Keratinocyte (primary cell): ENCODE measurements at regions not wholly inside any gene's neighbourhood (a gene's known extent, or its start where the extent isn't known, plus 50 kb on each side); places are given as distances from the start of the nearest gene placed in this dataset.

ENCODE experiments used
- EZH2 ChIP-seq: IDR thresholded peaks from one replicate; pipeline ENCODE4 v1.6.1; 2012; ENCODE audit warnings: inconsistent platforms, mild to moderate bottlenecking, low read length, moderate library complexity
- TF ChIP-seq, protein P1 (sequence below), 3 experiments: IDR thresholded peaks in 1 of 3; conservative IDR thresholded peaks in 1 of 3; optimal IDR thresholded peaks in 1 of 3; 2 replicates in 2 of 3; 3 replicates in 1 of 3; pipeline versions ENCODE3 to v1.5.1; 2011; ENCODE audit warnings: low read length in 3 of 3, mild to moderate bottlenecking in 3 of 3, moderate library complexity in 2 of 3, control low read depth in 1 of 3, inconsistent platforms in 1 of 3; ENCODE audit not compliant: insufficient read depth in 2 of 3; ENCODE audit errors: extremely low read depth in 1 of 3

DNA sequence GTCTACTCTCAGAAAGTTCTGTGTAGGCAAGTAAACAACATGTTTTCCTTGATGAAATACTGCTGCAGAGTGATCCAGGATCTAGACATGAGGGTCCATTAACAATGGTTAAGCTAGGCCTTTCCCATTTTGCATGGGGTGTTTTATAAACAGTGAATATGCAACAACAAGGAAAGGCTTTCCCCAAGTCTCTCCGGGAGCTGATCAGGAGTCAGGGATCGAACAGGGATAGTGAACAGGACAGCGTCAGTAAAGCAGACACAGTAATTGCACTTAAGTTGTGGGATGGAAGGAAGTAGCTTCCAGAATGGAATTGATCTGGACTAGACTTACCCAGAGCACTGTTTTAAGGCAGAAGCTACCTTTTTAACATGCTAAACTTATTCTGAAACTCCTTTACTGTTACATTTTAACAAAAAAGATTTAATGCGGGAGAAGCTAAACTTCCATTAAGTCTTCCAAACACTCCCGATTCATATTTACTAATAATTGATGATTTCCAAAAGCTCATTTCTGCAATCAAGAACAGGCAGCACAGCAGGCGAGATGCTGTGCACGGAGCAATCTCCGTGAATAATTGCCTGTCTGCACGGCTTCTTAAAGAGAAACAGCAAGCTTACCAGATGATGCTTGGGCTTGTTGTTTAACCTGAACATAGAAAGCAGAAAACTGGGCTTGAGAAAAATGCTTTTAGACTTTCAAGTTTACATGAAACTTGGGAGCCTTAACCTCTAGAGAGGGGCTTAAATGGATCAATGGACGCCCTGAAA is 50.3 kb upstream of the DOCK1 start:
- TF ChIP-seq, protein P1, sequence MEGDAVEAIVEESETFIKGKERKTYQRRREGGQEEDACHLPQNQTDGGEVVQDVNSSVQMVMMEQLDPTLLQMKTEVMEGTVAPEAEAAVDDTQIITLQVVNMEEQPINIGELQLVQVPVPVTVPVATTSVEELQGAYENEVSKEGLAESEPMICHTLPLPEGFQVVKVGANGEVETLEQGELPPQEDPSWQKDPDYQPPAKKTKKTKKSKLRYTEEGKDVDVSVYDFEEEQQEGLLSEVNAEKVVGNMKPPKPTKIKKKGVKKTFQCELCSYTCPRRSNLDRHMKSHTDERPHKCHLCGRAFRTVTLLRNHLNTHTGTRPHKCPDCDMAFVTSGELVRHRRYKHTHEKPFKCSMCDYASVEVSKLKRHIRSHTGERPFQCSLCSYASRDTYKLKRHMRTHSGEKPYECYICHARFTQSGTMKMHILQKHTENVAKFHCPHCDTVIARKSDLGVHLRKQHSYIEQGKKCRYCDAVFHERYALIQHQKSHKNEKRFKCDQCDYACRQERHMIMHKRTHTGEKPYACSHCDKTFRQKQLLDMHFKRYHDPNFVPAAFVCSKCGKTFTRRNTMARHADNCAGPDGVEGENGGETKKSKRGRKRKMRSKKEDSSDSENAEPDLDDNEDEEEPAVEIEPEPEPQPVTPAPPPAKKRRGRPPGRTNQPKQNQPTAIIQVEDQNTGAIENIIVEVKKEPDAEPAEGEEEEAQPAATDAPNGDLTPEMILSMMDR (optimal IDR thresholded peaks at IDR 0.05 in 1 of 3, IDR thresholded peaks at IDR 0.05 in 1 of 3, conservative IDR thresholded peaks at IDR 0.05 in 1 of 3; ENCODE audit: extremely low read depth in 1 of 3, insufficient read depth in 2 of 3, low read length in 3 of 3): no peak
- no peak for TF ChIP-seq EZH2
